GM12864 (cell line): ENCODE measurements at regions not wholly inside any gene's neighbourhood (a gene's known extent, or its start where the extent isn't known, plus 50 kb on each side); places are given as distances from the start of the nearest gene placed in this dataset.
A peak's percentile ranks its signal among the peaks of the same experiment; 100 is the strongest.
"Not testable (repeated sequence)": the region's sequence is repeated elsewhere in the genome, so short reads cannot be mapped to it uniquely, and the experiment has no call there.

ENCODE experiments used
- DNase-seq: peaks from one replicate; pipeline ENCODE4 v3.0.0-alpha.2; 2011; ENCODE audit warnings: low read depth
- H3K4me3 ChIP-seq: 2 replicates; pipeline ENCODE4 v1.5.1; 2011; ENCODE audit warnings: mild to moderate bottlenecking, low read depth, low read length, control low read depth
- CTCF ChIP-seq: IDR thresholded peaks from 2 replicates; pipeline ENCODE4 v1.5.1; 2011; ENCODE audit warnings: low read depth, mild to moderate bottlenecking, moderate library complexity, low read length, control low read depth, inconsistent platforms; ENCODE audit errors: missing control alignments

GRCh38 chr12:67069451-67070306, 199.5 kb upstream of the CAND1 start:
- peak; percentile 3 for TF ChIP-seq CTCF
- DNase-seq: no peak
- peak overlapping the region; percentile 45 for H3K4me3 ChIP-seq

GRCh38 chr12:67070307-67070600, 198.9 kb upstream of the CAND1 start:
- no peak for DNase-seq
- no peak for TF ChIP-seq CTCF
- no peak overlapping the region for H3K4me3 ChIP-seq

GRCh38 chr12:67070604-67071003, 198.6 kb upstream of the CAND1 start:
- H3K4me3 ChIP-seq: no peak overlapping the region
- TF ChIP-seq CTCF: no peak
- no peak for DNase-seq

GRCh38 chr12:67072281-67072680, 196.9 kb upstream of the CAND1 start:
- H3K4me3 ChIP-seq, DNase-seq: not testable (repeated sequence)

GRCh38 chr12:67073336-67073735, 195.8 kb upstream of the CAND1 start:
- TF ChIP-seq CTCF: no peak
- no peak for DNase-seq
- H3K4me3 ChIP-seq: no peak overlapping the region

- H3K4me3 ChIP-seq: no peak overlapping the region
- no peak for DNase-seq
- no peak for TF ChIP-seq CTCF
Measured at GRCh38 chr12:67074072-67074471, 195.1 kb upstream of the CAND1 start.

- no peak for TF ChIP-seq CTCF
- no peak for DNase-seq
Measured at GRCh38 chr12:67077617-67078016, 191.5 kb upstream of the CAND1 start.

GRCh38 chr12:67078957-67079356, 190.2 kb upstream of the CAND1 start:
- DNase-seq: no peak
- no peak overlapping the region for H3K4me3 ChIP-seq
- TF ChIP-seq CTCF: no peak

More at GRCh38 chr12:67077617-67078016, 191.5 kb upstream of the CAND1 start:
- no peak overlapping the region for H3K4me3 ChIP-seq
